Testis (tissue), 2 donors: ENCODE measurements at regions not wholly inside any gene's neighbourhood (a gene's known extent, or its start where the extent isn't known, plus 50 kb on each side); places are given as distances from the start of the nearest gene placed in this dataset.

Experiments
- DNase-seq: peaks from one replicate; pipeline ENCODE4 v3.0.0-alpha.2; 2019
- H3K27ac ChIP-seq, 2 donors: fragments of 200-600 bp; sonication (generic); one replicate each; pipeline ENCODE4 v1.5.1; 2019
- H3K27me3 ChIP-seq: fragments of 200-600 bp; sonication (generic); one replicate; pipeline ENCODE4 v1.5.1; 2019
- H3K36me3 ChIP-seq: fragments of 200-600 bp; sonication (generic); one replicate; pipeline ENCODE4 v1.5.1; 2017; ENCODE audit warnings: low read depth; ENCODE audit errors: missing control alignments
- H3K4me1 ChIP-seq: fragments of 200-600 bp; sonication (generic); one replicate; pipeline ENCODE4 v1.5.1; 2019
- H3K4me3 ChIP-seq, 2 donors: fragments of 200-600 bp; sonication (generic); one replicate each; pipeline ENCODE4 v1.5.1; 2017 to 2019
- H3K9me3 ChIP-seq: fragments of 200-600 bp; sonication (generic); one replicate; pipeline ENCODE4 v1.5.1; 2017
- CTCF ChIP-seq, 3 experiments: fragments of 450-650 bp in 2 of 3; fragments of 200-600 bp in 1 of 3; sonication (generic) in 1 of 3; IDR thresholded peaks; one replicate each; pipeline ENCODE4 v1.5.1; 2016 to 2019; ENCODE audit warnings: antibody characterized with exemption in 3 of 3, mild to moderate bottlenecking in 2 of 3, moderate library complexity in 1 of 3
- POLR2A ChIP-seq: fragments of 450-650 bp; IDR thresholded peaks from one replicate; pipeline ENCODE4 v1.6.1; 2017; ENCODE audit warnings: antibody characterized with exemption, mild to moderate bottlenecking, moderate library complexity
- WGBS, 2 donors: methylation state at CpG; one replicate each; pipeline ENCODE4 v1.1.5; 2018; 5-methylcytosine and 5-hydroxymethylcytosine counted together
- intact Hi-C: fragments of 100-400 bp; cut with DNase I; formaldehyde crosslinking; loops from one replicate; pipeline ENCODE4 v1.15.1; 2023; ENCODE audit warnings: low total_unique reads

DNA sequence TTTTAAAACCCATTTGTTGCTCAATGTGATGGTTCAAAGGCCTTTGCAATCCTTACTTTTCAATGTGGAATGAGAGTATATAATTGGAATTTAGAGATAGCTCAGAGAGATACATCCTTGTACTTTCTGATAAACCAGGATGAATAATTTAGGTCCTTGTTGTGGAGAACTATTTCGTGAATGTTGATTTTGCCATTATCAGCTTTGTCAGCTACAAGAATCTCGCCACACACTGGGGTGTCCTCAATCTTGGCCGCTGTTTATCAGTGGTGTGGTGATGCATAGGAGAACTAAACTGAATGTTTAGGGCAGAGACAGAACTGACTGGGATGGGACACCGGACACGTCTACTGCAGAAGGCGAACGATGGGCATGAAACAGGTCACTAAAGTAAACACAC is 111.2 kb upstream of the SLC35B3 start:
- intact Hi-C loops: no loop called here
- H3K4me1 ChIP-seq: no peaks in the 10 kb centered on the region
- no peak for DNase-seq
- no peak for TF ChIP-seq POLR2A
- no peak for TF ChIP-seq CTCF (IDR thresholded peaks at IDR 0.05)
- H3K4me3 ChIP-seq: no peak overlapping the region
- H3K27me3 ChIP-seq: no peaks in the 10 kb centered on the region
- WGBS, 2 donors: 84 to 86% methylated on average over 7 of the region's 7 CpGs
- H3K36me3 ChIP-seq: no peaks in the 10 kb centered on the region
- no peak overlapping the region for H3K27ac ChIP-seq
- H3K9me3 ChIP-seq: no peaks in the 10 kb centered on the region

DNA sequence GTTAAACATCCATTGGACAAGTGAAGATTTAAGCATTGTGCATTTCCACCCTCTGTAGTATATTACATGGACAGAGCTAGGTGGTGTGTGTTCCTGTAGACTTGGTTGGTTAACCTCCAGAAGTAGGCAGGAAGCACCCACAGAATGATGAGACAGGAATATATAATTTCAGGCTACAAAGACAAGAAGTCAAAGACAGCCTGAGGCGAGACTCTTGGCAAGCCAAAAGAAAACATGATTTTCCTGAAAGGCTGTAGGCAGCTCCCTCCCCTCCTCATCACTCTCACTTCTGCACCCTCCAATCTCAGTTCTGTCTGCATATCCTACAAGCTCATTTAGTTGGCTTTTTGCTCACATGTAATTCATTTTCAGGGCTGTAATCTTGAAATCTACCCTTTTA is 110.0 kb upstream of the SLC35B3 start:
- 79 to 85% methylated on average over 1 of the region's 1 CpG for WGBS, 2 donors
- H3K9me3 ChIP-seq: no peaks in the 10 kb centered on the region
- no peaks in the 10 kb centered on the region for H3K4me1 ChIP-seq
- DNase-seq: no peak
- no peaks in the 10 kb centered on the region for H3K36me3 ChIP-seq
- no peaks in the 10 kb centered on the region for H3K27me3 ChIP-seq
- intact Hi-C loops: no loop called here
- TF ChIP-seq CTCF (IDR thresholded peaks at IDR 0.05) (no peak), POLR2A (no peak)
- H3K4me3 ChIP-seq: no peak overlapping the region
- H3K27ac ChIP-seq: no peak overlapping the region

- Histone ChIP-seq H3K27ac (no peak overlapping the region), H3K4me1 (no peaks in the 10 kb centered on the region), H3K36me3 (no peaks in the 10 kb centered on the region), H3K9me3 (no peaks in the 10 kb centered on the region), H3K27me3 (no peaks in the 10 kb centered on the region), H3K4me3 (no peak overlapping the region)
- 76 to 84% methylated on average over 4 of the region's 4 CpGs for WGBS, 2 donors
- DNase-seq: no peak
- TF ChIP-seq CTCF (IDR thresholded peaks at IDR 0.05) (no peak), POLR2A (no peak)
- intact Hi-C loops: no loop called here
Measured at GRCh38 chr6:8543714-8544113, 108.4 kb upstream of the SLC35B3 start.

- Histone ChIP-seq H3K27ac (no peak overlapping the region), H3K9me3 (no peaks in the 10 kb centered on the region), H3K36me3 (no peaks in the 10 kb centered on the region), H3K4me1 (no peaks in the 10 kb centered on the region), H3K27me3 (no peaks in the 10 kb centered on the region), H3K4me3 (no peak overlapping the region)
- TF ChIP-seq POLR2A: no peak
- TF ChIP-seq CTCF (IDR thresholded peaks at IDR 0.05): no peak
- intact Hi-C loops: no loop called here
- no peak for DNase-seq
Measured at GRCh38 chr6:8539453-8539852, 104.1 kb upstream of the SLC35B3 start.

- intact Hi-C loops: no loop called here
- no peak for DNase-seq
- Histone ChIP-seq H3K9me3 (no peaks in the 10 kb centered on the region), H3K27me3 (no peaks in the 10 kb centered on the region), H3K4me1 (no peaks in the 10 kb centered on the region), H3K36me3 (no peaks in the 10 kb centered on the region), H3K27ac (no peak overlapping the region), H3K4me3 (no peak overlapping the region)
- 74 to 81% methylated on average over 3 of the region's 3 CpGs for WGBS, 2 donors
- TF ChIP-seq POLR2A: no peak
- TF ChIP-seq CTCF (IDR thresholded peaks at IDR 0.05): no peak
Measured at GRCh38 chr6:8536122-8536521, 100.8 kb upstream of the SLC35B3 start.
